GM10266 (cell line): ENCODE measurements at regions not wholly inside any gene's neighbourhood (a gene's known extent, or its start where the extent isn't known, plus 50 kb on each side); places are given as distances from the start of the nearest gene placed in this dataset.
A peak's percentile ranks its signal among the peaks of the same experiment; 100 is the strongest.

Experiments
- DNase-seq: peaks from one replicate; pipeline ENCODE4 v3.0.0; 2012; ENCODE audit errors: extremely low spot score
- TF ChIP-seq, protein P1 (sequence below): IDR thresholded peaks from 2 replicates; pipeline ENCODE4 v1.5.1; 2012; ENCODE audit warnings: mild to moderate bottlenecking, low read depth; ENCODE audit not compliant: control insufficient read depth, insufficient read depth; ENCODE audit errors: missing control alignments

DNA sequence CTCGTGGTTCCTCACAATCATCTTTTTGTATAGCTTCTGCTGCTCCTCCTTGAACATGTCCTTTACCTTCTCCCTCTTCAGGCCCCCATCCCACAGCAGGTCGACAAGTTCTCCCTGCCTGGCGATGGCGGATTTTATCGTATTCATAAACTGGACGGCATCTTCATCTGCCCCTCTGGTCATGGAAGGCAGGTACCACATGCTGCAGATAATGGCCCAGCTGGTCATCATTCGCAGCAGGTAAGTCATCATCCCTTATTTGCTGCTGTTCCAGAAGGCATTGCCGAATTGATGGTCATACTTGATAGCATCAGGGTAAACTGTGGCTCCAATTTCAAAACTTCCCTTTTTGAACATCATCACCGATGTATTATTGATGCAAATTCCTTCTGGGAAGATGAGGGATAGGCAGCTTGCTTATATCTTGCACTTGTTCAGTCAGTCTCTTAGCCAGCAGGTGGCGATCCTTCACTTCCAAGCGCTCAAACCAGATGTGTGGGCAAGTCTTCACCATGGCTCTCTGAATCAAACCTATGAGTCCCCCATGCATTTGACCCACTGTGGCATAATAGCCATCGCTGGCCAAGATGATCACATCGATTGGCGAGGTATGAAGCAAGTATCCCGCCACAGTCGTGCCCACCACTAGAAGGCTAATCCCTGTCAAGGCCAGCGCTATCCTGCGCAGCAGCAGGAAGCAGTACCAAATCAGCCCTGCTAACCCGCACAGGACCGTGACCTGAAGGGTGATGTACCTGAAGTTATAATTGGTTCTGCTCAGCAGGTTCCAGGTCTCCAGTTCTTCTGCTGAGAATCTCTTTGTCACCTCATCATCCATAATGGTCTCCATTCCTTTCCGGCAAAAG lies 381.5 kb upstream of the STXBP6 start:
- TF ChIP-seq, protein P1, sequence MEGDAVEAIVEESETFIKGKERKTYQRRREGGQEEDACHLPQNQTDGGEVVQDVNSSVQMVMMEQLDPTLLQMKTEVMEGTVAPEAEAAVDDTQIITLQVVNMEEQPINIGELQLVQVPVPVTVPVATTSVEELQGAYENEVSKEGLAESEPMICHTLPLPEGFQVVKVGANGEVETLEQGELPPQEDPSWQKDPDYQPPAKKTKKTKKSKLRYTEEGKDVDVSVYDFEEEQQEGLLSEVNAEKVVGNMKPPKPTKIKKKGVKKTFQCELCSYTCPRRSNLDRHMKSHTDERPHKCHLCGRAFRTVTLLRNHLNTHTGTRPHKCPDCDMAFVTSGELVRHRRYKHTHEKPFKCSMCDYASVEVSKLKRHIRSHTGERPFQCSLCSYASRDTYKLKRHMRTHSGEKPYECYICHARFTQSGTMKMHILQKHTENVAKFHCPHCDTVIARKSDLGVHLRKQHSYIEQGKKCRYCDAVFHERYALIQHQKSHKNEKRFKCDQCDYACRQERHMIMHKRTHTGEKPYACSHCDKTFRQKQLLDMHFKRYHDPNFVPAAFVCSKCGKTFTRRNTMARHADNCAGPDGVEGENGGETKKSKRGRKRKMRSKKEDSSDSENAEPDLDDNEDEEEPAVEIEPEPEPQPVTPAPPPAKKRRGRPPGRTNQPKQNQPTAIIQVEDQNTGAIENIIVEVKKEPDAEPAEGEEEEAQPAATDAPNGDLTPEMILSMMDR, result no peak
- no peak for DNase-seq

DNA sequence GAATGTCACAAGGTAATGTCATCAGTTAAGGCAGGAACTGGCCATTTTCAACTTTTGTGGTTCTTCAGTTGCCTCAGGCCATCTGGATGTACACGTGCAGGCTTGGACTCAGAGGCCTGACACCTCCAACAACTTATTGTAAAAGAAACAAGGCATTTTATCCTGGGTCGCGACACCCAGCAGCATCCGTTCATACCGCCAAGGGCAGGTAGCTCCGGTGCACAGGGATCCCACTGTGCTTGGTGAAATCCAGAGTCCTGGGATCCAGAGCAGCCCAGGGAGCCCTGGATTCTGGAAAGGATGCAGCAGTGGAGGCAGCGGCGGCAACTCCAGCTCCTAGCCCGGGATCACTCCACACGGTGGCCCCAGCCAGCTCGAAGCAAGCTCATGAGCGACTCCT lies 380.9 kb upstream of the STXBP6 start:
- TF ChIP-seq, protein P1, result no peak

DNA sequence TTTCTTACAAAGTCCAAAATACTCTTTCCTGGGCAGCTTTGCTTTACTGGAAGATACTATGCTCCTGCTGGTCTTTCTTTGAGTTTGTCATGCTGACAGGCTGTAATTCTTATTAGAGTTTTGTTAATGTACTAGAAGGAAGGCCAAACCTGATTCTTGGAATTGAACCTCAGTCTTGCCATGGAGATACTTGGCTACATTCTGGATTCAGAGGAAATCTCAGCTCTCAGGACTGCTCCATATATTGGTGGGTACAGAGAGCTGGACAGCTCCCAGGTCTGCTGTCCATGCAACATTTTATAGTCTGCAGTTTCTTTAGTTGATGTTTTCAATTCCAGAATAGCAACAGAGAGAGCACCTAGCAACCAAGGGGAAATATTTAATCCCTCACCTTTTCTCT lies 363.1 kb upstream of the STXBP6 start:
- DNase-seq, result no peak
- TF ChIP-seq, protein P1, result no peak

More for the DNA sequence above, 380.9 kb upstream of the STXBP6 start:
- DNase-seq, result no peak

DNA sequence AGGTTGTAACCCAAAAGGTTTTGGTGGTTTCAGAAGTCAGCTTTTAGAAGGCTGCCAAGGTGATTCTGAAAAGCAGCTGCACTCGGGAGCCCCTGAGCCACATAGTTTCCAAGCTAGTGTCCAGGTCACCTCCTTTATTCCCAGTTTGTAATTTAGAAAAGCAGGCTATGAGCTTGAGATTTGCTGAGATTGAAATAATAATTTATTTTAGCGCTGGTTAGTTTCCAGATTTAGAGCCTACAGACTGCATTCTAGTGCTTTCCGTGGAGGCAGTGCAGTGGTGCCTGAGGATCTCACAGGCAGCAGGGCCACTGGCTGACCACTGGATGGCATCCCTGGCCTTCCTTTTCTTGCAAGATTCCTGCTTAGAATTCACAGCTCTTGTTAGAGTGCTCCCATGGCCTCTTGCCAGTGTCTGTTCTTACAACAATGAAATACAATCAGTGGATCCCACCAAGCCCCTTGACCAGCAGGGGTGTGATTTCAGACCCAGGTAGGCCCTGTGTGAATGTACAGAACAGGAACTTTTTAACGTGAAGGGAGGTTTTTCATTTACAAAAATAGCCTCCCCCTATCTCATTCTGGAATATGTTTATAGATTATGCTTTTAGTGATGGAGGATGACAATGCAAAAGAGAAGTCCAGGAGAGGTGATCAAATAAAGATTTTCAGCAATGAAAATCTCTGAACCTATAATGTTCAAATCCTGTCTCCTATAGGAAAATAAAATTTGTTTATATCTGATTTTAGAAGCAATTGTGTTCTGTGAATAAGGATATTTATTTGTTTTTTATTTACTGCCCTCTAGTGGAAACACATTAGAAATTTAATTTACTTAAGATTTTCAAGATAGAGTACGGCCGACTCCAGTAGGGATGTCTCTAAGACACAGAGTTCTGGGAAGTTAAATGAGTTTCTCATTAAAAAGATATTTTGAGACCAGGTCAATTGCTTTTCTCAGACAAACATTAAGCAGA lies 362.1 kb upstream of the STXBP6 start:
- no peak for DNase-seq
- TF ChIP-seq, protein P1, result no peak

DNA sequence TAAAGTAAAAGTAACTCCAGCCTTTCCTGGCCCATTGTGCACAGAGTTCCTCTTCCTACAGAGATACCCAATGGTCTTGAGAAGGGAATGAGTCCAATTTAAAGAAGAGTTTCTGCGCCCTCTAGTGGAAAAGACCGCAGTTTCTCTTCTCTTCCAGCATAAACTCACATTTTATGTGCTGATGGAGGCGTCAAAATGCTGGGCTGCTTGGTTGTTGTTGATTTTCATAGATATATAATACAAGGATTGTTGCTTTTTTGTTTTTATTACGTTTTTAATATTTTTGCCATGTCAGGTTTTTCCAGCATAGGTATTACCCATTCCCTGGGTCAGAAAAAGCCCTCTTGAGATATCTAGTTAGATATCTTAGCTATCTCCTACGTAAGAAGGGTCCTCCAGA lies 356.9 kb upstream of the STXBP6 start:
- TF ChIP-seq, protein P1, result peak; percentile 36
- no peak for DNase-seq

DNA sequence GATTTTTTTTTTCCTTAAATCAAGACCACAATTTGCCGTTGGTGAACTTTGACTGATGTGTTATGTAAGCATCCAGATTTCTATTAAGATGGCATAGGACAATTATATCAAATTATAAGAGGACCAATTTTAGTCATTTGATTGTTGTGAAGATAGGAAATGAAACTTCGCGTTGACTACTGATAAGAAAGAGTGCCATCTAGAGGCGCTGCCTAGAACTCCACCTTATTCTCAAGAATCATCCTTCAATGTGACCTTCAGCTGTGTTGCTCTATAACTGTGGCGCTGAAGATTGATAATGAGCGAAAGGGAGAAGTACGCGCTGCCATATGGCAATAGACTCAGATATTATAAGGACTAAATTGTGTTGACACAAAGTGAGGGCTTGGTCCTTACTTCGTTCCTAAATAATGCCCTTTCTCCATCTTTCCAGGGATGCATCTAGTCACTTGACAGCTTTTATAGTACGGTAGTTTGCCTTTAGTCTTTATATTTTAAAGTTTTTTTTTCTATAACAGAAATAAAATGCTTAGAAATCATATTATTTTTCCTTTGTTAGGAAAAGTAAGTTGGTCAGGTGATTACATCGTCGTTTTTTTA lies 350.8 kb upstream of the STXBP6 start:
- TF ChIP-seq, protein P1, result peak; percentile 63
- no peak for DNase-seq
